HCT116 (cell line): ENCODE measurements at regions not wholly inside any gene's neighbourhood (a gene's known extent, or its start where the extent isn't known, plus 50 kb on each side); places are given as distances from the start of the nearest gene placed in this dataset.
A peak's percentile ranks its signal among the peaks of the same experiment; 100 is the strongest.

Source experiments
- ATAC-seq: fragments of 200-7000 bp; cut with Tn5 transposase; 2 replicates; pipeline ENCODE4 v1.9.1; 2020; ENCODE audit warnings: mild to moderate bottlenecking, moderate library complexity
- BruUV-seq: library from RNA; stranded (reverse); fragments of 400-500 nt; replicated peaks from 2 replicates; lab custom pipeline; 2021; lab: Mats Ljungman, UMichigan
- CTCF ChIA-PET: fragments of 300-600 bp; sonication (Branson Sonifier 250); formaldehyde crosslinking; loops from one replicate; lab custom pipeline; 2021; ENCODE audit warnings: antibody characterized with exemption; lab: Charles Lee
- POLR2A ChIA-PET: fragments of 300-600, 350-600 bp; sonication (Branson Sonifier 250); formaldehyde crosslinking; loops from one replicate; lab custom pipeline; 2021; ENCODE audit warnings: antibody characterized with exemption; lab: Charles Lee
- RAD21 ChIA-PET, 2 experiments: fragments of 300-600 bp; sonication (Branson Sonifier 250); formaldehyde crosslinking; loops; one replicate each; lab custom pipeline; 2023; ENCODE audit warnings: low total read pairs in 2 of 2; ENCODE audit not compliant: uncharacterized antibody in 2 of 2, unreplicated experiment in 2 of 2, low non-redundant PET in 1 of 2; lab: Charles Lee
- DNase-seq: peaks from one replicate; pipeline ENCODE4 v3.0.0-alpha.2; 2010; ENCODE audit warnings: low read depth, low spot score
- H2AFZ ChIP-seq: fragments of 200-600 bp; shearing (Covaris generic), sonication (generic); 2 replicates; pipeline ENCODE4 v1.6.1; 2017; ENCODE audit warnings: low read depth, mixed run types, mixed read lengths, antibody characterized with exemption, low read length; ENCODE audit not compliant: poor library complexity, severe bottlenecking
- H3K27ac ChIP-seq: 2 replicates; pipeline ENCODE4 v1.5.1; 2012; ENCODE audit warnings: low read depth, low read length
- H3K27me3 ChIP-seq: fragments of 200-600 bp; sonication (generic); 2 replicates; pipeline ENCODE4 v1.6.1; 2016; ENCODE audit warnings: mixed run types, low read length, mixed read lengths; ENCODE audit not compliant: insufficient read depth
- H3K36me3 ChIP-seq, 2 experiments: fragments of 200-500 bp in 1 of 2; fragments of 200-600 bp in 1 of 2; sonication (Bioruptor generic) in 1 of 2; sonication (generic) in 1 of 2; 2 replicates each; pipeline versions ENCODE4 v1.5.1 to v1.6.1; 2014 to 2016; ENCODE audit warnings: low read length in 2 of 2, inconsistent platforms in 1 of 2, mixed read lengths in 1 of 2, mixed run types in 1 of 2; ENCODE audit not compliant: insufficient read depth in 2 of 2, control insufficient read depth in 1 of 2
- H3K4me1 ChIP-seq, 2 experiments: fragments of 200-600 bp in 1 of 2; sonication (generic) in 1 of 2; 2 replicates each; pipeline versions ENCODE4 v1.5.1 to v1.6.1; 2012 to 2017; ENCODE audit warnings: low read length in 2 of 2, inconsistent platforms in 1 of 2, mild to moderate bottlenecking in 1 of 2, mixed read lengths in 1 of 2, mixed run types in 1 of 2, moderate library complexity in 1 of 2; ENCODE audit not compliant: insufficient read depth in 2 of 2, control insufficient read depth in 1 of 2
- H3K4me2 ChIP-seq: fragments of 200-600 bp; sonication (generic); 2 replicates; pipeline ENCODE4 v1.6.1; 2017; ENCODE audit warnings: mixed run types, low read length, mixed read lengths
- H3K4me3 ChIP-seq, 2 experiments: fragments of 200-600 bp in 1 of 2; sonication (generic) in 1 of 2; replicated peaks in 1 of 2; 2 replicates each; pipeline ENCODE4 v1.5.1; 2011 to 2016; ENCODE audit warnings: low read length in 2 of 2, control low read depth in 1 of 2, low read depth in 1 of 2, mild to moderate bottlenecking in 1 of 2, mixed read lengths in 1 of 2, mixed run types in 1 of 2
- H3K79me2 ChIP-seq: fragments of 200-600 bp; sonication (generic); 2 replicates; pipeline ENCODE4 v1.6.1; 2017; ENCODE audit warnings: mild to moderate bottlenecking, mixed run types, low read length, moderate library complexity, mixed read lengths; ENCODE audit not compliant: insufficient read depth
- H3K9ac ChIP-seq: fragments of 200-600 bp; sonication (generic); 2 replicates; pipeline ENCODE4 v1.6.1; 2016; ENCODE audit warnings: low read length, mixed read lengths
- H3K9me2 ChIP-seq: fragments of 200-600 bp; sonication (generic), shearing (Covaris generic); 2 replicates; pipeline ENCODE4 v1.6.1; 2017; ENCODE audit warnings: mixed run types, mild to moderate bottlenecking, moderate library complexity; ENCODE audit not compliant: insufficient read depth
- H3K9me3 ChIP-seq, 2 experiments: fragments of 200-500 bp in 1 of 2; fragments of 200-600 bp in 1 of 2; sonication (Bioruptor generic) in 1 of 2; sonication (generic) in 1 of 2; 2 replicates each; pipeline ENCODE4 v1.6.1; 2014 to 2017; ENCODE audit warnings: low read length in 2 of 2, mixed read lengths in 2 of 2, inconsistent platforms in 1 of 2, low read depth in 1 of 2, mild to moderate bottlenecking in 1 of 2, mixed run types in 1 of 2, moderate library complexity in 1 of 2; ENCODE audit not compliant: control insufficient read depth in 1 of 2, insufficient read depth in 1 of 2
- H4K20me1 ChIP-seq: fragments of 200-600 bp; sonication (generic), shearing (Covaris generic); 2 replicates; pipeline ENCODE4 v1.6.1; 2017; ENCODE audit warnings: mixed run types, mild to moderate bottlenecking, moderate library complexity; ENCODE audit not compliant: insufficient read depth
- ATF3 ChIP-seq: IDR thresholded peaks from 2 replicates; pipeline ENCODE4 v1.6.1; 2012
- EZH2phosphoT487 ChIP-seq: fragments of 200-600 bp; IDR thresholded peaks from 2 replicates; pipeline ENCODE4 v1.6.1; 2018; ENCODE audit warnings: antibody characterized with exemption, borderline replicate concordance
- POLR2AphosphoS5 ChIP-seq: IDR thresholded peaks from 2 replicates; pipeline ENCODE4 v1.6.1; 2011; ENCODE audit warnings: mild to moderate bottlenecking, low read depth, low read length, moderate library complexity
- SRF ChIP-seq: IDR thresholded peaks from 2 replicates; pipeline ENCODE4 v1.6.1; 2012; ENCODE audit warnings: low read depth
- TCF7L2 ChIP-seq: IDR thresholded peaks from 2 replicates; pipeline ENCODE4 v1.7.0; 2011; ENCODE audit warnings: borderline replicate concordance, inconsistent platforms; ENCODE audit not compliant: insufficient read depth, insufficient read length; ENCODE audit errors: extremely low read depth
- intact Hi-C: fragments of 100-400 bp; cut with micrococcal nuclease; formaldehyde crosslinking; loops from 2 replicates; pipeline ENCODE4 v1.10.0; 2022
- TF ChIP-seq, protein P1 (sequence below), 3 experiments: fragments of 200-600 bp in 1 of 3; sonication (generic) in 1 of 3; IDR thresholded peaks in 2 of 3; conservative IDR thresholded peaks in 1 of 3; 2 replicates each; pipeline ENCODE4 v1.5.1; 2012 to 2017; ENCODE audit warnings: low read depth in 2 of 3, low read length in 2 of 3, antibody characterized with exemption in 1 of 3, borderline replicate concordance in 1 of 3, control low read depth in 1 of 3, mild to moderate bottlenecking in 1 of 3, mixed read lengths in 1 of 3, mixed run types in 1 of 3, moderate library complexity in 1 of 3; ENCODE audit not compliant: insufficient read depth in 1 of 3
- TF ChIP-seq, protein P2 (sequence below): IDR thresholded peaks from 2 replicates; pipeline ENCODE4 v1.6.1; 2012; ENCODE audit warnings: low read depth

- no TSS peak for BruUV-seq
- no peak overlapping the region for H3K9ac ChIP-seq
- no peak for DNase-seq
- peak overlapping the region; percentile 53 for H2AFZ ChIP-seq
- no peaks in the 10 kb centered on the region for H3K9me2 ChIP-seq
- peaks cover 2 to 13% of the 10 kb centered on the region in 2 experiments; a peak in 2 of 4 replicates for H3K4me1 ChIP-seq
- ChIA-PET CTCF (interaction anchor here (0.7 to 2.6 kb wide), 17 partner anchors 7 to 540 kb away, joined by 3 to 36 read pairs (median 7); no protein-coding TSS in a partner anchor), POLR2A (interaction anchor here (0.5 kb wide), 1 partner anchor 18 kb away, joined by 3 read pairs; no protein-coding TSS in a partner anchor)
- no peaks in the 10 kb centered on the region for H4K20me1 ChIP-seq
- H3K4me2 ChIP-seq, result no peak overlapping the region
- intact Hi-C loops, result loop anchor here (5.0 to 10.0 kb wide), 4 partner anchors 99 to 1106 kb away; no protein-coding TSS in a partner anchor
- TF ChIP-seq ATF3, result no peak
- TF ChIP-seq, protein P1, sequence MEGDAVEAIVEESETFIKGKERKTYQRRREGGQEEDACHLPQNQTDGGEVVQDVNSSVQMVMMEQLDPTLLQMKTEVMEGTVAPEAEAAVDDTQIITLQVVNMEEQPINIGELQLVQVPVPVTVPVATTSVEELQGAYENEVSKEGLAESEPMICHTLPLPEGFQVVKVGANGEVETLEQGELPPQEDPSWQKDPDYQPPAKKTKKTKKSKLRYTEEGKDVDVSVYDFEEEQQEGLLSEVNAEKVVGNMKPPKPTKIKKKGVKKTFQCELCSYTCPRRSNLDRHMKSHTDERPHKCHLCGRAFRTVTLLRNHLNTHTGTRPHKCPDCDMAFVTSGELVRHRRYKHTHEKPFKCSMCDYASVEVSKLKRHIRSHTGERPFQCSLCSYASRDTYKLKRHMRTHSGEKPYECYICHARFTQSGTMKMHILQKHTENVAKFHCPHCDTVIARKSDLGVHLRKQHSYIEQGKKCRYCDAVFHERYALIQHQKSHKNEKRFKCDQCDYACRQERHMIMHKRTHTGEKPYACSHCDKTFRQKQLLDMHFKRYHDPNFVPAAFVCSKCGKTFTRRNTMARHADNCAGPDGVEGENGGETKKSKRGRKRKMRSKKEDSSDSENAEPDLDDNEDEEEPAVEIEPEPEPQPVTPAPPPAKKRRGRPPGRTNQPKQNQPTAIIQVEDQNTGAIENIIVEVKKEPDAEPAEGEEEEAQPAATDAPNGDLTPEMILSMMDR (IDR thresholded peaks at IDR 0.05 in 2 of 3, conservative IDR thresholded peaks at IDR 0.05 in 1 of 3; ENCODE audit: borderline replicate concordance in 1 of 3, insufficient read depth in 1 of 3, low read depth in 2 of 3, low read length in 2 of 3), result no peak
- no peak for TF ChIP-seq EZH2phosphoT487
- TF ChIP-seq SRF, result no peak
- TF ChIP-seq TCF7L2, result no peak
- TF ChIP-seq, protein P2, sequence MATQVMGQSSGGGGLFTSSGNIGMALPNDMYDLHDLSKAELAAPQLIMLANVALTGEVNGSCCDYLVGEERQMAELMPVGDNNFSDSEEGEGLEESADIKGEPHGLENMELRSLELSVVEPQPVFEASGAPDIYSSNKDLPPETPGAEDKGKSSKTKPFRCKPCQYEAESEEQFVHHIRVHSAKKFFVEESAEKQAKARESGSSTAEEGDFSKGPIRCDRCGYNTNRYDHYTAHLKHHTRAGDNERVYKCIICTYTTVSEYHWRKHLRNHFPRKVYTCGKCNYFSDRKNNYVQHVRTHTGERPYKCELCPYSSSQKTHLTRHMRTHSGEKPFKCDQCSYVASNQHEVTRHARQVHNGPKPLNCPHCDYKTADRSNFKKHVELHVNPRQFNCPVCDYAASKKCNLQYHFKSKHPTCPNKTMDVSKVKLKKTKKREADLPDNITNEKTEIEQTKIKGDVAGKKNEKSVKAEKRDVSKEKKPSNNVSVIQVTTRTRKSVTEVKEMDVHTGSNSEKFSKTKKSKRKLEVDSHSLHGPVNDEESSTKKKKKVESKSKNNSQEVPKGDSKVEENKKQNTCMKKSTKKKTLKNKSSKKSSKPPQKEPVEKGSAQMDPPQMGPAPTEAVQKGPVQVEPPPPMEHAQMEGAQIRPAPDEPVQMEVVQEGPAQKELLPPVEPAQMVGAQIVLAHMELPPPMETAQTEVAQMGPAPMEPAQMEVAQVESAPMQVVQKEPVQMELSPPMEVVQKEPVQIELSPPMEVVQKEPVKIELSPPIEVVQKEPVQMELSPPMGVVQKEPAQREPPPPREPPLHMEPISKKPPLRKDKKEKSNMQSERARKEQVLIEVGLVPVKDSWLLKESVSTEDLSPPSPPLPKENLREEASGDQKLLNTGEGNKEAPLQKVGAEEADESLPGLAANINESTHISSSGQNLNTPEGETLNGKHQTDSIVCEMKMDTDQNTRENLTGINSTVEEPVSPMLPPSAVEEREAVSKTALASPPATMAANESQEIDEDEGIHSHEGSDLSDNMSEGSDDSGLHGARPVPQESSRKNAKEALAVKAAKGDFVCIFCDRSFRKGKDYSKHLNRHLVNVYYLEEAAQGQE, result no peak
- TF ChIP-seq POLR2AphosphoS5, result no peak
- TF ChIP-seq, all 23 proteins: peak for 0
- no peaks in the 10 kb centered on the region for H3K36me3 ChIP-seq
- H3K27ac ChIP-seq, result no peak overlapping the region
- ATAC-seq, result no peak
- no peaks in the 10 kb centered on the region for H3K79me2 ChIP-seq
- H3K27me3 ChIP-seq, result no peaks in the 10 kb centered on the region
- H3K9me3 ChIP-seq, result no peaks in the 10 kb centered on the region
- RAD21 ChIA-PET, result no interaction called here
- H3K4me3 ChIP-seq, result no peak overlapping the region
Observed at GRCh38 chr2:176650838-176651555, 381.8 kb downstream of the MTX2 start.
